ENCODE measurements at regions not wholly inside any gene's neighbourhood (a gene's known extent, or its start where the extent isn't known, plus 50 kb on each side); places are given as distances from the start of the nearest gene placed in this dataset.
"Not testable (repeated sequence)": the region's sequence is repeated elsewhere in the genome, so short reads cannot be mapped to it uniquely, and the experiment has no call there.

DNA sequence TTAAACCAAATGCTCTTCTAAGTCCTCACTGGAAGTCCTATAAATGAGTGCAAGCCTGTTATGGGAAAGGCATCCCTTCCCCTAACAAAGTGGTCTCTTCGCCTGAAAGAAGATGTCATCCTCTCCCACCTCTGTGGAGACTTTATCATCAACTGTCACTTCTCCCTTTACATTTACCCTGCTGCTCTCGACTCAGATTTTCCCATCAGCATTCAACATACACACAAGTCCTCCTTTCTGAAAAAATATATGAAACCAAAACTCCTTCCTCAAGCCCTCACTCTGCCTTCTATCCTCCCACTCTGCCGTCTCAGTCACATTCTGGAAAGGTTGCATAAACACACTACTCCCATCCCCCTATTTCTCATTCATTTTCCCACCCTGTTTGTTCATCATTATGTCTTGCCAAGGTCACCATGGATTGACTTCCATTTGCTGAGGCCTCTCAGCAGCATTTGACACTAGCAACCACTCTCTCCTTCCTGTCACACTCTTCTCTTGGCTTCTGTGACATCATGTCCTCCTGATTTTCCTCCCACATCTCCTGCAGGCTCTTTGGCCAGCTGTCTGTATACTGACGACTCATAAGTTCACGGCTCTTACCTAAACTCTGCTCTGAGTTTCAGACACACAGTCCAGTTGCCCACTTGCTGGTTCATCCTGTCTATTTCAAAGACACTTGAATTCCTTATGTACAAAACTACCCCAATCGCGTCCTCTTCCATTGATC is 70.3 kb upstream of the SMAD3 start:
- Mint-ChIP-seq H3K4me1 (no peaks in the 10 kb centered on the region), H3K27ac (no peak overlapping the region), H3K27me3 (peaks cover 18% of the 10 kb centered on the region), H3K4me3 (no peak overlapping the region), H3K36me3 (no peaks in the 10 kb centered on the region), H3K9me3 (peaks cover 4% of the 10 kb centered on the region)
- no peak for DNase-seq
- POLR2A ChIA-PET: interaction anchor here (0.7 kb wide), 1 partner anchor 10 kb away, joined by 4 read pairs; no protein-coding TSS in a partner anchor
- ATAC-seq (ENCODE audit: low read depth): no peak

DNA sequence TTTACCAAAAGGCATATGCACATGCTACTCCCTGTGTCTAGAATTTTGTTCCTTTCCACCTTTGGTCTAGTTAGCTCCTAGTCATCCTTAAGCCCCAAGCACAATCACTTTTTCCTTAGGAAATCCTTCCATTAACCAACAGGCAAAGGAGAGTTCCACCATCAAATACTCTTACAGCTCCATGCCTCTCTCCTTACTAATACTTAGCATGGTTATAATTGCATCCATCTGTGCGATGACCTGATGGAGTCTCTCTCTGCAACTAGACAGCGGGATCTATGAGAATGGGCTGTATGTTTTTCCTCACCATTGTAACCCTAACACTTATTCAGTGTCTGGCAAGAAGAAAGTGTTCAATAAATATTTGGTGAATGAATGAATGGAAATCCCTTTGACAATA is 69.3 kb upstream of the SMAD3 start:
- no peaks in the 10 kb centered on the region for H3K36me3 Mint-ChIP-seq
- peaks cover 4% of the 10 kb centered on the region for H3K9me3 Mint-ChIP-seq
- H3K27ac Mint-ChIP-seq: no peak overlapping the region
- POLR2A ChIA-PET: no interaction called here
- no peaks in the 10 kb centered on the region for H3K4me1 Mint-ChIP-seq
- H3K27me3 Mint-ChIP-seq: peaks cover 14% of the 10 kb centered on the region
- no peak for DNase-seq
- no peak for ATAC-seq (ENCODE audit: low read depth)
- no peak overlapping the region for H3K4me3 Mint-ChIP-seq

DNA sequence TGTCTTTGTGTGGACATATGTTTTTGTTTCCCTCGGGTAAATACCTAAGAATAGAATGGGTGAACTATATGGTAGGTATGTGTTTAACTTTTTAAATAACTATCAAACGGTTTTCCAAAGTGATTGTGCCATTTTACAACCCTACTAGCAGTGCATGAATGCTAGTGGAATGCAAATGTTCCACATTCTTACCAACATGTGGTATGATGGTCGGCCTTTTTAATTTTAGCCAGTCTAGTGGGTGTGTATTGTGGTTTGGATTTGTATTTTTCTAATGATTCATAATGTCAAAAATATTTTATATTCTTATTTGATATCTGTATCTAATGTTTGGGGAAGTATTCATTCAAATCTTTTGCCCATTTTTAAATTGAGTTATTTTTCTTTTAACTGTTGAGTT is 68.2 kb upstream of the SMAD3 start:
- DNase-seq: no peak
- H3K27me3 Mint-ChIP-seq: peaks cover 13% of the 10 kb centered on the region
- no peak overlapping the region for H3K4me3 Mint-ChIP-seq
- no peak overlapping the region for H3K27ac Mint-ChIP-seq
- H3K4me1 Mint-ChIP-seq: no peaks in the 10 kb centered on the region
- no peak for ATAC-seq (ENCODE audit: low read depth)
- H3K36me3 Mint-ChIP-seq: no peaks in the 10 kb centered on the region
- H3K9me3 Mint-ChIP-seq: peaks cover 4% of the 10 kb centered on the region
- POLR2A ChIA-PET: no interaction called here

DNA sequence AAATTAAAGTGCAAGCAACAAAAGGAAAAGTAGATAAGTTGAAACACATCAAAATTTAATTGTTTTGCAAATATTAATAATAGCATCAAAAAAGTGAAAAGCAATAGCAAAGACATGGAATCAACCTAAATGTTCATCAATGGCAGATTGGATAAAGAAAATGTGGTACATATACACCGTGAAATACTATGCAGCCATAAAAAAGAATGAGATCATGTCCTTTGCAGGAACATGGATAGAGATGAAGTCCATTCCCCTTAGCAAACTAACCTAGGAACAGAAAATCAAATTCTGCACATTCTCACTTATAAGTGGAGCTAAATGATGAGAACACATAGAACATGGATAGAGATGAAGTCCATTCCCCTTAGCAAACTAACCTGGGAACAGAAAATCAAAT is 67.2 kb upstream of the SMAD3 start:
- POLR2A ChIA-PET; H3K36me3 Mint-ChIP-seq; H3K27me3 Mint-ChIP-seq; ATAC-seq (ENCODE audit: low read depth); H3K9me3 Mint-ChIP-seq; H3K4me1 Mint-ChIP-seq; H3K4me3 Mint-ChIP-seq; H3K27ac Mint-ChIP-seq; DNase-seq: not testable (repeated sequence)

DNA sequence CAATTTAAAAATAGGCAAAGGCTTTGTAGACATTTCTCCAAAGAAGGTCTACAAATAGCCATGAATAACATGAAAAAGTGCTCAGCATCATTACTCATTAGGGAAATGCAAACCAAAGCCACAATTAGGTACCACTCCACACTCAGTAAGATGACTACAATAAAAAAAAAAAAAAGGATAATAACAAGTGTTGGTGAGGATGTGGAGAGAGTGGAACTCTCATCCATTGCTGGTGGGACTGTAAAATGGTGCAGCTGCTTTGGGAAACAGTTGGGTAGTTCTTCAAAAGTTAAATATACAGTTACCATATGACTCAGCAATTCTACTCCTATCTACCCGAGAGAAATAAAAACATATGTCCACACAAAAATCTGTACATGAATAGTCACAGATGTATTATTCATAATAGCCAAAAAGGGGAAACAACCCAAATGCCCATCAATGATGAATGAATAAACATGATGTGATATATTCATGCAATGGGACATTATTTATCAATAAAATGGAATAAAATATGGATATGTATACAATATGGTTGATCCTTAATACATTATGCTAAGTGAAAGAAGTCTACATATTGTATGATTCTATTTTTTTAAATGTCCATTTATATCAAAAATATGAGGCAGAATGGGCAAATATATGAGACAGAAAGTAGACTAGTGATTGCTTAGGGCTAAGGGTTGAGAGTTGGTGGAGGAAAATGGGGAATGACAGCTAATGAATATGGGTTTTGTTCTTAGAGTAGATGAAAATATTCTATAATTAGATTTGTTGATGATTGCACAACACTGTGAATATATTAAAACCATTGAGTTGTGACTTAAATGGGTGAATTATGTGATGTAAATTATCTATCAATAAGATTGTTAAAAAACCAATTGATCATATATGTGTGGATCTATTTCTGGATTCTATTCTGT is 66.1 kb upstream of the SMAD3 start:
- POLR2A ChIA-PET: no interaction called here
- Mint-ChIP-seq H3K9me3 (peaks cover 4% of the 10 kb centered on the region), H3K36me3 (no peaks in the 10 kb centered on the region), H3K4me3 (no peak overlapping the region), H3K27ac (no peak overlapping the region), H3K27me3 (peaks cover 10% of the 10 kb centered on the region), H3K4me1 (no peaks in the 10 kb centered on the region)
- DNase-seq (no peak), ATAC-seq (ENCODE audit: low read depth) (no peak)

DNA sequence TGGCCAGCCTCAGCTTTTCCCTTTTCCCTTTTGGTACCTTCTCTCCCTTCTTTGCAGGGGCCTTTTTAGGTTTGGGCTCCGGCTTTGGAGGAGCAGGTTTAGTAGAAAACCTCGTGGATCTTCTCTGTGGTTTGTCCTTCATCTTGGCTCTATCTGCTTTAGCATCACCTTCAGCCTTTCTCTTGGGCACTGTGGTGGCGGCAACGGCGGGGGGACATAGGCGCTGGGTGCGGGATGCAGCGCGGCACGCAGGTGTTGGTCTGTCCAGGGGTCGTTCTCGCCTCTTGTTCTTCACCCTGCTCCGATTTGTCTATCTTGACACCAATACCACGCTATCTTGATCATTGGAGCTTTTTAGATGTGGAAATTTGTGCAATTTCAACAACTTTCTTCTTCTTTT is 64.5 kb upstream of the SMAD3 start:
- no peak for ATAC-seq (ENCODE audit: low read depth)

DNA sequence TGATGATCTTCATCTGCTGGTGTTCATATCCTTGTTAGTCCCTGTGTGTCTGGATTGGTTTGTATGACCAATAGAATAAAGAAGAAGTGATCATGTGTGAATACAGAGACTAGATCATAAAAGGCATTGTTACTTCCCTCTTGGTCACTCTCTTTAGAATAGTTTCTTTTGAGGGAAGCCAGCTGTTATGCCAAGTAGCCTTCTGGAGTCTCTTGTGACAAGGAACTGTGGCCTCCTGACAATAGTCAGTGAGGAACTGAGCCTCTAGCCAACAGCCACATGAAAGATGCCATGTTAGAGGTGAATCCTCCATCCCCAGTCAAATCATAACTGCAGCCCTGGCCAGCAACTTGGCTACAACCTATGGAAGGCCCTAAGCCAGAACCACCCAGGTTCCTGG is 63.0 kb upstream of the SMAD3 start:
- H3K27me3 Mint-ChIP-seq: peaks cover 10% of the 10 kb centered on the region
- no peaks in the 10 kb centered on the region for H3K4me1 Mint-ChIP-seq
- H3K36me3 Mint-ChIP-seq: no peaks in the 10 kb centered on the region
- ATAC-seq (ENCODE audit: low read depth): no peak
- H3K9me3 Mint-ChIP-seq: peaks cover 4% of the 10 kb centered on the region
- no peak overlapping the region for H3K4me3 Mint-ChIP-seq
- no peak overlapping the region for H3K27ac Mint-ChIP-seq
- POLR2A ChIA-PET: no interaction called here
- no peak for DNase-seq

More for the DNA sequence above, 64.5 kb upstream of the SMAD3 start:
- no peaks in the 10 kb centered on the region for H3K4me1 Mint-ChIP-seq
- H3K27me3 Mint-ChIP-seq: peaks cover 10% of the 10 kb centered on the region
- no peaks in the 10 kb centered on the region for H3K36me3 Mint-ChIP-seq
- peaks cover 4% of the 10 kb centered on the region for H3K9me3 Mint-ChIP-seq
- DNase-seq: no peak
- H3K4me3 Mint-ChIP-seq: no peak overlapping the region
- POLR2A ChIA-PET: no interaction called here
- H3K27ac Mint-ChIP-seq: no peak overlapping the region

DNA sequence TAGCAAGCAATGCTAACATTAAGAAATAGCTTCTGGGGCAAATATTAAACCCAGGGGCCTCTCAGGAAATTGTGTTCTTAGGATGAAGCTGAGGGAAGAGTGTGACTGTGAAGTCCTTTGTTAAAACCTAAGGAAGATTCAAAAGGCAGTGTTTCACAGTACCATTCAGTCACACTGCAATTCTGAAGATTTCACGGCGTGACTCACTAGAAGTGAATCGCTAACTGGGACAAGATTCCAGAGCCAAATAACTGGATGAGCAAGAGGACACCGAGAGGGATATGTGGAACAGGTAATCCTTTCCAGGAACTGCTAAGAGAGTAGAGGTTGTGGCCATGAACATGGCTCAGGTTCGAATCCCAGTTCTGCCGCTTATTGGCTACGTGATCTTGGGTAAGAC is 61.8 kb upstream of the SMAD3 start:
- Mint-ChIP-seq H3K4me3 (no peak overlapping the region), H3K4me1 (no peaks in the 10 kb centered on the region), H3K27ac (no peak overlapping the region), H3K27me3 (peaks cover 10% of the 10 kb centered on the region), H3K9me3 (peaks cover 1% of the 10 kb centered on the region), H3K36me3 (no peaks in the 10 kb centered on the region)
- DNase-seq (no peak), ATAC-seq (ENCODE audit: low read depth) (no peak)
- POLR2A ChIA-PET: interaction anchor here (0.7 kb wide), 1 partner anchor 558 kb away, joined by 3 read pairs; no protein-coding TSS in a partner anchor

DNA sequence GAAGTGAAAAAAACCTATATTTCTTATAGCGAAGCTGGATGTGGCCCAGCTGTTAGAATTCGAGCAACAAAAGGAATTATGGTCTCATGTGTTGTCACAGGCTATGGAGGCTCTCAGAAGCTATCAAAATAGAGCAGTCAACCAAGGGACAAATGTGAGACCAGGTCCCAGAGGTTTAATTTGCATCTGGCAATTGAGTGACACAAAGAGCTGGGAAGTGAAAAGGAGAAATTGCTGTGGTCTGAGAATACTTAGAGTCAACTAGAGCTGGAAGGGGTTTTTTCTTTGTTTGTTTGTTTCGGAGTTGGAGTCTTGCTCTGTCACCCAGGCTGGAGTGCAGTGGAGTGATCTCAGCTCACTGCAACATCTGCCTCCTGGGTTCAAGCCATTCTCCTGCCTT is 61.3 kb upstream of the SMAD3 start:
- Mint-ChIP-seq H3K27ac (no peak overlapping the region), H3K9me3 (peaks cover 1% of the 10 kb centered on the region), H3K36me3 (no peaks in the 10 kb centered on the region), H3K27me3 (peaks cover 13% of the 10 kb centered on the region), H3K4me3 (no peak overlapping the region), H3K4me1 (no peaks in the 10 kb centered on the region)
- no peak for DNase-seq
- POLR2A ChIA-PET: no interaction called here
- ATAC-seq (ENCODE audit: low read depth): no peak

DNA sequence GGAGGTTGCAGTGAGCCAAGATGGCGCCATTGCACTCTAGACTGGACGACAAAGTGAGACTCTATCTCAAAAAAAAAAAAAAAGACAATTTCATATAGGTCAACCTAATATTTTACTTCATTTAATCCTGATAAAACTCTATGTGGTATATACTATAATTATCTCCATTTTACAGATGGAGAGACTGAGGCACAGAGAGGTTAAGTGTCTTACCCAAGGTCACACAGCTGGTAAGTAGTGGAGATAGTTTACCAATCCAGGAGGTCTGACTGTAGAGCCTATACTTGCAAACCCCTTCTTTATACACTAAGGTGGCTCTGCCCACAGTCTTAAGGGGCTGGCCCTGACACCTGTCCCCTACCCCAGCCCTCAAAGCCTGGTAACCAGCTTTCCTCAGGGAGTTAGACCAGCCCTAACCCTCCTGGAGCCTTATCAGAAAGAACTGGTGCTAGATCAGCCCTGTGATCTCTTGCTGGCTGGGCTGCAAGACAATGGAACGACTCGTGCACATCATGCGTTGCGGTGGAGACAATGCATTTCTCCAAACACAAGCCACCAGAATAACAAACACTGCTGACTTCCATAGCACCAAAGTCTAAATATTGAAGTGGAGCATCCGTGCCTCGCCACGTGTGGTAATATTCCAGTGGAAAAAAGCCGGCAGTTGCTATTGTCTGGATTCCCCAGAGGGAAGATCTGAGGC is 60.0 kb upstream of the SMAD3 start:
- Mint-ChIP-seq H3K4me1 (peaks cover 7% of the 10 kb centered on the region), H3K27me3 (peaks cover 11% of the 10 kb centered on the region), H3K4me3 (no peak overlapping the region), H3K9me3 (no peaks in the 10 kb centered on the region), H3K27ac (no peak overlapping the region), H3K36me3 (no peaks in the 10 kb centered on the region)
- POLR2A ChIA-PET: interaction anchor here (0.6 kb wide), 1 partner anchor 11 kb away, joined by 4 read pairs; no protein-coding TSS in a partner anchor
- no peak for DNase-seq
- ATAC-seq (ENCODE audit: low read depth): no peak

DNA sequence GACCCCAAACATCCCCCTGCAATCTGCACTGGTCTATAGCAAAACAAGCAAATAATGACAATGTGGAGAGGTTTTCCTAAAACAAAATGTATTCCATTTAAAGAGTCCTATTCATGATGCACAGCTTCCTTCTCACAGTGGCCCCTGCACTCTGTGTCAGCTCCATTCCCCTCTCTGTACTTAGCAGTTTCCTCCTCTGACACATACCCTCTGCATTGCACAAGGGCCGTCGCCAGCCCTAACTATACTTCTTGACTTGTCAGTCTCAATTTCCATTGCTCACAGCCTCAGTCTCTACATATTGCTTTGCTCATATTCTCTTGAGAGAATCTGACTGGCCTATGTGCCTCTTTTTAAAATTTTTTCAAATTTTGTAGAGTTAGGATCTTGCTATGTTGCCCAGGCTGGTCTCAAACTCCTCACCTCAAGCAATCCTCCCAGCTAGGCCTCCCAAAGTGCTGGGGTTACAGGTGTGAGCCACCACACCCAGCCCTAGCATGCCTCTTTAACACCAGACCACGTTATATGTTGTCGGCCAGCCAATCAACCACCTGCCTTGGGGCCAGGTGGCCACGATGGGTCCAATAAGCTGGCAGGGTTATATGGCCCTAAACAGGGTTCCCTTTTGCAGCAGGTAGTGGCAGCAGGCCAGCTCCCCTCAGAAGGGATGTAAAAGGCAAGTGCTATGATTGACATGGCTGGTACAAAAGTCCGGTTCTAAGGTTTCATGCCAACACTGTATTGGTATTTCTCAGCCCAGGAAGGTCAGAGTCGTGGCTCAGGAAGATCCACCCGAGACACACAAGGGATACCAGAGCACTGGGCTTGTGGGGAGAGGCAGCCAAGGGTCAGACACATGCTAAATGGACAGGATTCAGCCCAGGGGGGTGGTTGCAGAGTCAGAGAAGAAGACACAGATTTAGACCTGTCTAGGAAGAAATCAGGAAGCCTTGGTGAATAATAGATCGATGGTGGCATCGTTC is 59.0 kb upstream of the SMAD3 start:
- no peak overlapping the region for H3K4me3 Mint-ChIP-seq
- no peak for ATAC-seq (ENCODE audit: low read depth)
- H3K27me3 Mint-ChIP-seq: peaks cover 8% of the 10 kb centered on the region
- H3K27ac Mint-ChIP-seq: no peak overlapping the region
- no peaks in the 10 kb centered on the region for H3K36me3 Mint-ChIP-seq
- no peaks in the 10 kb centered on the region for H3K9me3 Mint-ChIP-seq
- no peak for DNase-seq
- peaks cover 7% of the 10 kb centered on the region for H3K4me1 Mint-ChIP-seq
- POLR2A ChIA-PET: no interaction called here

DNA sequence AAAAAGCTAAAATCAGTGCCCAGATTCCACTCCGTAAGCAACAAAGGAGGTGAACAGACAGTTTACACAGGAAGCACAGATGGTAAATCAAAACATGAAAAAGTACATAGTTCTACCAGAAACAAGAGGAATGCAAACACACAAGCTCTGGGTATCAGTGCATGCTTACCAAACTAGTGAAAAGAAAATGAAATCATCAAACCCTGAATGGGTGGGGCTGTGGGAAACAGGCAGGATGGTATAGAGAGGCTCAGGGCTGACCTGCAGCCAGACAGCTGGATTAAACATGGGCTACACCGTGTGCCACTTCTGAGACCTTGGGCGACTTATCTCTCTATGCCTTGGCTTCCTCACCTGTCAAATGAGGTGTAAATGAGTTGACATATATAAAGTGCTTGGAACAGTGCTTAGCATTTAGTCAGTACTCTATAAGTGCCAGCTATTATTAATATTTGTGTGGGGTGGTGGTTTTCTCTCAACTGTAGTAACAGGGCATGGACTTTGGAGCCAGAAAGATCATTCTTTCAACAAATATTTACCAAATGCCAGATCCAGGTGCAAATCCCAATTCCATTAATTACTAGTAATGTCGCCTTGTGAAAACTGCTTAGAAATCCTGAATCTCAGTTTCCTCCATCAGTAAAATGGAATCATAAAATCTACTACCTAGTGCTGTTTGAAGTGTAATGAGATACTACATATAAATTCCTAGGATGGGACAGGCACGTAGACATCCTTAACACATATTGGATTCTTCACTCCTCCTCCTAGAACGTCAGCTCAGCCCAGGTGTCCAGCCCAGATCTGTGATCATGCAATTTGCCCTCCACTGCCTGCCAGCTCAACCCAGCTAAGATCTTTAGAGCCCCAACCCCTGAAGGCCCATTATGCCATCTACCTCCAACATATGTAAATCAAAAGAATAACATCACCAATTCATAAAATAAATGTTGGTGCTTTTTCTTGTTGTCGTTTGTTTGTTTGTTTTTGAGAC is 55.5 kb upstream of the SMAD3 start:
- H3K36me3 Mint-ChIP-seq: no peaks in the 10 kb centered on the region
- no peak overlapping the region for H3K4me3 Mint-ChIP-seq
- no peak for ATAC-seq (ENCODE audit: low read depth)
- peaks cover 7% of the 10 kb centered on the region for H3K4me1 Mint-ChIP-seq
- no peak overlapping the region for H3K27ac Mint-ChIP-seq
- H3K27me3 Mint-ChIP-seq: peaks cover 6% of the 10 kb centered on the region
- H3K9me3 Mint-ChIP-seq: no peaks in the 10 kb centered on the region
- POLR2A ChIA-PET: no interaction called here
- no peak for DNase-seq
